NOMO-1 (cell line): ENCODE measurements at regions not wholly inside any gene's neighbourhood (a gene's known extent, or its start where the extent isn't known, plus 50 kb on each side); places are given as distances from the start of the nearest gene placed in this dataset.
"Not testable (repeated sequence)": the region's sequence is repeated elsewhere in the genome, so short reads cannot be mapped to it uniquely, and the experiment has no call there.

Experiments used
- DNase-seq, 2 experiments: peaks; one replicate each; lab custom pipeline; 2025; ENCODE audit not compliant: unreplicated experiment in 2 of 2; lab: John Stamatoyannopoulos, UW

- no peak for DNase-seq
These were observed 94.4 kb upstream of the XPO1 start for GRCh38 chr2:61632276-61633169.

GRCh38 chr2:61631321-61631720 is 93.2 kb upstream of the XPO1 start:
- DNase-seq = no peak

GRCh38 chr2:61626827-61627226 is 88.7 kb upstream of the XPO1 start:
- DNase-seq = no peak

- no peak for DNase-seq
These were observed 85.6 kb upstream of the XPO1 start for GRCh38 chr2:61623747-61624146.

- no peak for DNase-seq
These were observed 82.3 kb upstream of the XPO1 start for GRCh38 chr2:61620244-61621159.

GRCh38 chr2:61619561-61619960 is 81.4 kb upstream of the XPO1 start:
- DNase-seq = no peak

GRCh38 chr2:61617610-61618009 is 79.5 kb upstream of the XPO1 start:
- no peak for DNase-seq

- no peak for DNase-seq
These were observed 67.1 kb upstream of the XPO1 start for GRCh38 chr2:61605245-61605644.

GRCh38 chr2:61604433-61604832 is 66.3 kb upstream of the XPO1 start:
- DNase-seq = no peak

- DNase-seq = not testable (repeated sequence)
These were observed 60.5 kb upstream of the XPO1 start for GRCh38 chr2:61598515-61599156.

GRCh38 chr2:61597300-61598289 is 59.4 kb upstream of the XPO1 start:
- no peak for DNase-seq

GRCh38 chr2:61594201-61594600 is 56.0 kb upstream of the XPO1 start:
- not testable (repeated sequence) for DNase-seq

- DNase-seq = not testable (repeated sequence)
These were observed 55.5 kb upstream of the XPO1 start for GRCh38 chr2:61593648-61594047.

- no peak for DNase-seq
These were observed 52.1 kb upstream of the XPO1 start for GRCh38 chr2:61590214-61590613.

- no peak for DNase-seq
These were observed 50.4 kb upstream of the XPO1 start for GRCh38 chr2:61588566-61588965.
